ENCODE measurements at regions not wholly inside any gene's neighbourhood (a gene's known extent, or its start where the extent isn't known, plus 50 kb on each side); places are given as distances from the start of the nearest gene placed in this dataset.

- DNase-seq, result no peak
Measured at GRCh38 chr19:13600802-13601201, 94.5 kb upstream of the CACNA1A start.

- no peak for DNase-seq
Measured at GRCh38 chr19:13600091-13600490, 93.8 kb upstream of the CACNA1A start.

GRCh38 chr19:13599681-13600080, 93.4 kb upstream of the CACNA1A start:
- no peak for DNase-seq

GRCh38 chr19:13598098-13598497, 91.8 kb upstream of the CACNA1A start:
- no peak for DNase-seq

GRCh38 chr19:13597640-13598039, 91.4 kb upstream of the CACNA1A start:
- DNase-seq, result peak; percentile 54

- DNase-seq, result peak; percentile 71
Measured at GRCh38 chr19:13588957-13589833, 82.9 kb upstream of the CACNA1A start.

GRCh38 chr19:13585512-13585911, 79.2 kb upstream of the CACNA1A start:
- DNase-seq, result no peak

GRCh38 chr19:13583753-13584152, 77.5 kb upstream of the CACNA1A start:
- DNase-seq, result no peak

- no peak for DNase-seq
Measured at GRCh38 chr19:13583114-13583513, 76.8 kb upstream of the CACNA1A start.

- no peak for DNase-seq
Measured at GRCh38 chr19:13581576-13581975, 75.3 kb upstream of the CACNA1A start.

- DNase-seq, result no peak
Measured at GRCh38 chr19:13579388-13580060, 73.2 kb upstream of the CACNA1A start.

GRCh38 chr19:13576726-13577125, 70.4 kb upstream of the CACNA1A start:
- no peak for DNase-seq

- no peak for DNase-seq
Measured at GRCh38 chr19:13574933-13575332, 68.7 kb upstream of the CACNA1A start.

GRCh38 chr19:13573056-13573667, 66.9 kb upstream of the CACNA1A start:
- DNase-seq, result no peak

GRCh38 chr19:13561461-13561860, 55.2 kb upstream of the CACNA1A start:
- DNase-seq, result no peak

GRCh38 chr19:13557756-13558398, 51.6 kb upstream of the CACNA1A start:
- no peak for DNase-seq

- DNase-seq, result no peak
Measured at GRCh38 chr19:13556552-13556951, 50.3 kb upstream of the CACNA1A start.

Data from CD4-positive, alpha-beta T cell treated with Interleukin-4 for 4 hours (primary cell).